GM12878 (cell line): ENCODE measurements at regions not wholly inside any gene's neighbourhood (a gene's known extent, or its start where the extent isn't known, plus 50 kb on each side); places are given as distances from the start of the nearest gene placed in this dataset.

Experiments
- ATAC-seq: fragments of 200-7000 bp; cut with Tn5 transposase; 3 replicates; pipeline ENCODE4 v1.9.1; 2020; ENCODE audit warnings: mild to moderate bottlenecking, moderate library complexity
- BruUV-seq: library from RNA; stranded (reverse); fragments of 400-500 nt; replicated peaks from 2 replicates; lab custom pipeline; 2021; lab: Mats Ljungman, UMichigan
- CTCF ChIA-PET: fragments of 300-600 bp; sonication (Branson Sonifier 250); formaldehyde crosslinking; extraction: SDS; loops from one replicate; lab custom pipeline; 2021; ENCODE audit warnings: inconsistent platforms; lab: Yijun Ruan, JAX
- POLR2A ChIA-PET: fragments of 350-600 bp; formaldehyde crosslinking; extraction: SDS; loops from one replicate; lab custom pipeline; 2021; ENCODE audit warnings: inconsistent platforms; lab: Charles Lee
- RAD21 ChIA-PET: fragments of 300-600 bp; sonication (Branson Sonifier 250); formaldehyde crosslinking; loops from one replicate; lab custom pipeline; 2023; ENCODE audit warnings: antibody characterized with exemption; ENCODE audit not compliant: unreplicated experiment; lab: Charles Lee
- SMC1A ChIA-PET: fragments of 300-600 bp; sonication (Branson Sonifier 250); formaldehyde crosslinking; loops from one replicate; lab custom pipeline; 2023; ENCODE audit not compliant: unreplicated experiment, uncharacterized antibody; lab: Charles Lee
- DNase-seq: peaks from one replicate; pipeline ENCODE4 v3.0.0-alpha.2; 2011; ENCODE audit warnings: low read depth, low spot score
- FAIRE-seq: peaks from 3 replicates; lab custom pipeline; 2011; peaks lifted over from hg19 to GRCh38; lab: Jason Lieb, UNC
- H2AFZ ChIP-seq: 2 replicates; pipeline ENCODE4 v1.6.0; 2011; ENCODE audit warnings: low read depth, low read length, control low read depth; ENCODE audit not compliant: control insufficient read depth
- H3K27ac ChIP-seq: 2 replicates; pipeline ENCODE4 v1.5.1; 2011; ENCODE audit warnings: control low read depth; ENCODE audit not compliant: control insufficient read depth, insufficient read depth
- H3K27me3 ChIP-seq, 2 experiments: replicated peaks in 1 of 2; 2 replicates each; pipeline versions ENCODE4 v1.6.0 to v1.6.1; 2011; ENCODE audit warnings: low read length in 1 of 2; ENCODE audit not compliant: control insufficient read depth in 2 of 2, insufficient read depth in 2 of 2
- H3K36me3 ChIP-seq, 2 experiments: 2 replicates each; pipeline ENCODE4 v1.5.1; 2011; ENCODE audit warnings: low read length in 1 of 2; ENCODE audit not compliant: control insufficient read depth in 2 of 2, insufficient read depth in 2 of 2
- H3K4me1 ChIP-seq: 2 replicates; pipeline ENCODE4 v1.6.1; 2011; ENCODE audit warnings: mild to moderate bottlenecking, low read length, moderate library complexity, mixed read lengths; ENCODE audit not compliant: control insufficient read depth, insufficient read depth
- H3K4me2 ChIP-seq: 2 replicates; pipeline ENCODE4 v1.6.0; 2011; ENCODE audit warnings: control low read depth; ENCODE audit not compliant: control insufficient read depth, insufficient read depth
- H3K4me3 ChIP-seq: fragments of 200-600 bp; sonication (generic); 2 replicates; pipeline ENCODE4 v1.5.1; 2016
- H3K79me2 ChIP-seq: 2 replicates; pipeline ENCODE4 v1.6.0; 2011; ENCODE audit warnings: low read length; ENCODE audit not compliant: control insufficient read depth, insufficient read depth
- H3K9ac ChIP-seq: 2 replicates; pipeline ENCODE4 v1.8.0; 2011; ENCODE audit warnings: low read length, control low read depth, mixed read lengths; ENCODE audit not compliant: control insufficient read depth, insufficient read depth
- H3K9me3 ChIP-seq: replicated peaks from 3 replicates; pipeline ENCODE4 v1.5.1; 2011; ENCODE audit warnings: mild to moderate bottlenecking, low read length; ENCODE audit not compliant: control insufficient read depth, insufficient read depth
- H4K20me1 ChIP-seq: 2 replicates; pipeline ENCODE4 v1.6.0; 2011; ENCODE audit not compliant: control insufficient read depth, insufficient read depth
- BCL11A ChIP-seq: IDR thresholded peaks from 2 replicates; pipeline ENCODE4 v1.6.1; 2011; ENCODE audit warnings: low read depth, low read length
- BHLHE40 ChIP-seq, 2 experiments: fragments of 450-650 bp in 1 of 2; IDR thresholded peaks; 2 replicates each; pipeline ENCODE4 v1.6.1; 2011 to 2017; ENCODE audit warnings: low read depth in 2 of 2, borderline replicate concordance in 1 of 2, improper control_type of control experiment in 1 of 2, low read length in 1 of 2, mild to moderate bottlenecking in 1 of 2
- CBX3 ChIP-seq: fragments of 200-600 bp; sonication (generic); IDR thresholded peaks from 2 replicates; pipeline ENCODE4 v1.6.1; 2016; ENCODE audit warnings: low read depth, borderline replicate concordance
- CEBPB ChIP-seq, 2 experiments: fragments of 150-350 bp in 1 of 2; IDR thresholded peaks; 2 replicates each; pipeline ENCODE4 v1.6.1; 2012 to 2014; ENCODE audit warnings: low read depth in 2 of 2, low read length in 2 of 2, borderline replicate concordance in 1 of 2, inconsistent platforms in 1 of 2
- CREM ChIP-seq: IDR thresholded peaks from 2 replicates; pipeline ENCODE4 v1.6.1; 2014; ENCODE audit warnings: antibody characterized with exemption, low read depth
- ESRRA ChIP-seq: IDR thresholded peaks from 2 replicates; pipeline ENCODE4 v1.6.1; 2012; ENCODE audit warnings: mild to moderate bottlenecking, low read length, improper control_type of control experiment
- FOXM1 ChIP-seq: IDR thresholded peaks from 2 replicates; pipeline ENCODE4 v1.6.1; 2012; ENCODE audit warnings: low read depth, mild to moderate bottlenecking, inconsistent platforms, low read length, moderate library complexity
- GATAD2B ChIP-seq: fragments of 450-650 bp; conservative IDR thresholded peaks from 2 replicates; pipeline ENCODE4 v1.6.1; 2017; ENCODE audit warnings: low read depth, mild to moderate bottlenecking, moderate library complexity
- IKZF1 ChIP-seq: fragments of 450-650 bp; conservative IDR thresholded peaks from 2 replicates; pipeline ENCODE4 v1.6.1; 2017; ENCODE audit warnings: antibody characterized with exemption, mild to moderate bottlenecking
- JUNB ChIP-seq: IDR thresholded peaks from 2 replicates; pipeline ENCODE4 v1.6.1; 2016; ENCODE audit warnings: antibody characterized with exemption, mild to moderate bottlenecking
- KLF5 ChIP-seq: fragments of 450-650 bp; IDR thresholded peaks from 2 replicates; pipeline ENCODE4 v1.6.1; 2014; ENCODE audit warnings: mild to moderate bottlenecking; ENCODE audit not compliant: partially characterized antibody
- NFYB ChIP-seq: IDR thresholded peaks from 2 replicates; pipeline ENCODE4 v1.6.1; 2011; ENCODE audit warnings: low read depth, mild to moderate bottlenecking, low read length, improper control_type of control experiment, moderate library complexity; ENCODE audit not compliant: insufficient read depth
- NR2C1 ChIP-seq: fragments of 450-650 bp; IDR thresholded peaks from 2 replicates; pipeline ENCODE4 v1.6.1; 2017; ENCODE audit warnings: antibody characterized with exemption, mild to moderate bottlenecking, moderate library complexity
- PAX5 ChIP-seq: IDR thresholded peaks from 2 replicates; pipeline ENCODE4 v1.6.1; 2011; ENCODE audit warnings: low read depth, low read length, borderline replicate concordance
- PAX8 ChIP-seq: fragments of 450-650 bp; IDR thresholded peaks from 2 replicates; pipeline ENCODE4 v1.6.1; 2017; ENCODE audit warnings: mild to moderate bottlenecking, moderate library complexity
- RAD21 ChIP-seq: IDR thresholded peaks from 2 replicates; pipeline ENCODE4 v1.6.1; 2011; ENCODE audit warnings: mild to moderate bottlenecking, low read depth, low read length, moderate library complexity; ENCODE audit not compliant: insufficient read depth
- RB1 ChIP-seq: fragments of 450-650 bp; formaldehyde crosslinking; IDR thresholded peaks from 2 replicates; pipeline ENCODE4 v1.6.1; 2017; ENCODE audit warnings: mild to moderate bottlenecking, borderline replicate concordance
- RCOR1 ChIP-seq: conservative IDR thresholded peaks from 2 replicates; pipeline ENCODE4 v1.6.1; 2012; ENCODE audit warnings: low read depth, low read length, improper control_type of control experiment
- SPI1 ChIP-seq: IDR thresholded peaks from 2 replicates; pipeline ENCODE4 v1.6.1; 2011; ENCODE audit warnings: low read depth, mild to moderate bottlenecking, low read length, moderate library complexity, borderline replicate concordance; ENCODE audit not compliant: insufficient read depth
- SRF ChIP-seq, 2 experiments: IDR thresholded peaks; 2 replicates each; pipeline ENCODE4 v1.6.1; 2011; ENCODE audit warnings: low read depth in 2 of 2, low read length in 2 of 2, mild to moderate bottlenecking in 1 of 2, moderate library complexity in 1 of 2
- WGBS: methylation state at CpG from one replicate; pipeline ENCODE4 v1.1.6; 2016; ENCODE audit warnings: low lambda C conversion rate; ENCODE audit not compliant: insufficient replicate concordance, insufficient coverage; ENCODE audit errors: missing lambda C conversion rate; 5-methylcytosine and 5-hydroxymethylcytosine counted together
- in situ Hi-C: fragments of 300-500 bp; cut with MboI; formaldehyde crosslinking; loops from 9 replicates; pipeline ENCODE4 v1.14.3; 2018; ENCODE audit warnings: mixed read lengths
- intact Hi-C: fragments of 100-400 bp; cut with micrococcal nuclease; formaldehyde crosslinking; loops from one replicate; pipeline ENCODE4 v1.14.2; 2022; ENCODE audit not compliant: unreplicated experiment
- TF ChIP-seq, protein P1 (sequence below), 3 experiments: IDR thresholded peaks in 2 of 3; conservative IDR thresholded peaks in 1 of 3; 2 replicates each; pipeline ENCODE4 v1.5.1; 2011; ENCODE audit warnings: low read depth in 3 of 3, low read length in 3 of 3, mild to moderate bottlenecking in 3 of 3, control low read depth in 2 of 3, moderate library complexity in 2 of 3, inconsistent platforms in 1 of 3, mixed read lengths in 1 of 3; ENCODE audit not compliant: control insufficient read depth in 2 of 3, insufficient read depth in 1 of 3; ENCODE audit errors: extremely low read depth in 1 of 3
- TF ChIP-seq, protein P2 (sequence below): fragments of 150-350 bp; IDR thresholded peaks from 2 replicates; pipeline ENCODE4 v1.6.1; 2014; ENCODE audit warnings: mild to moderate bottlenecking, low read depth, low read length

DNA sequence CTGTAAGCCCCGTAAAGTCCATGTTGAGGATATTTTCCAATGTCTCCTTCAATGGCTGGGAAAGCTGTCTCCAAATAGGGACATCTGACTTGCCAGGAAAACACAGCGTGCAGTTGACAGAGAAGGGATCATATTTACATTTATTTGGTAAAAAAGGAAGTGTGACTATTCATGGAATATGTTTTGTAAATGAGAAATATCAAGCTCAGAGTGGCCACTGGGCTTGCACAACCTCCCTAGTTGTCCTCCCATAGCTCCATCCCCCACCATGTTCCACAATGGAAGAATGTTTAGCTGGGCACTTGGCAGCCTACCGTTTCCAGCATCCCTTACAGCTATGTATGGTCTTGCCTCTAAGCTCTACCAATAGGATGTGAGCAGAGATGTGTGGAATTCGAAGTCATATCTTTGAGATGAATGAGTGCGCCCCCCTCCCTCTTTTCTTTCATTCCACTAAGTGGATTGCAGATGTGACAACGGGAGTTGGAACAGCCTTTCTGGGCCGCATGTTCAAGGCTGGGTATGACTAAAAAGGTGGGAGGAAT lies 306.6 kb upstream of the ZMIZ1 start (continued):
- no peak for TF ChIP-seq ESRRA
- no peak for TF ChIP-seq RAD21
- no peak for TF ChIP-seq BCL11A
- no peak for TF ChIP-seq GATAD2B
- TF ChIP-seq FOXM1, result no peak

DNA sequence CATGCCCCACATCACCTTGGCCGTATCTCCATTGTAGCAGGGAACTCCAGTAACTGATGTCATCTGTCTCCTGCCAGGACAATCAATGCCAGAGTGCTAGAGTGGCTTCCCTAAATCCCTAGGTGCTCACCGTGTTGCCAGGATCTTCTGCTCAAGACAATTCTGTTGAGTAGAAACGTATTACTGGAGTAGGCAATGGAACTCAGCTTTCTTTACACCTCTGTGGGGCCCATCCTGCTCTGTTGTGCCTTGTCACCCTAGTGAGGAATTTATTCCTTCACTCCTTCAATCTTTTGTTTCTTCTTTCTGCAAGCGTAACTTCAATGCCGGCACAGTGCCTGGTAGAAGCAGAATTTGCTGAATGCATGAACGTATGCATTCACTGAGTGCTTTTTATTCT lies 305.5 kb upstream of the ZMIZ1 start:
- DNase-seq (no peak), ATAC-seq (no peak), FAIRE-seq (no peak)
- no peaks in the 10 kb centered on the region for H3K36me3 ChIP-seq
- H3K4me1 ChIP-seq, result peaks cover 10% of the 10 kb centered on the region
- ChIA-PET POLR2A (no interaction called here), CTCF (no interaction called here), SMC1A (no interaction called here), RAD21 (no interaction called here)
- 37% methylated on average over 6 of the region's 6 CpGs for WGBS
- H2AFZ ChIP-seq, result no peak overlapping the region
- no peaks in the 10 kb centered on the region for H4K20me1 ChIP-seq
- no peak overlapping the region for H3K9ac ChIP-seq
- H3K79me2 ChIP-seq, result no peaks in the 10 kb centered on the region
- no peaks in the 10 kb centered on the region for H3K9me3 ChIP-seq
- H3K27ac ChIP-seq, result no peak overlapping the region
- in situ Hi-C loops (no loop called here), intact Hi-C loops (no loop called here)
- no peak overlapping the region for H3K4me3 ChIP-seq
- TF ChIP-seq BHLHE40 (IDR thresholded peaks at IDR 0.05; ENCODE audit: borderline replicate concordance in 1 of 2, low read depth in 2 of 2, low read length in 1 of 2), result no peak
- no peak for TF ChIP-seq PAX5
- TF ChIP-seq, protein P1, sequence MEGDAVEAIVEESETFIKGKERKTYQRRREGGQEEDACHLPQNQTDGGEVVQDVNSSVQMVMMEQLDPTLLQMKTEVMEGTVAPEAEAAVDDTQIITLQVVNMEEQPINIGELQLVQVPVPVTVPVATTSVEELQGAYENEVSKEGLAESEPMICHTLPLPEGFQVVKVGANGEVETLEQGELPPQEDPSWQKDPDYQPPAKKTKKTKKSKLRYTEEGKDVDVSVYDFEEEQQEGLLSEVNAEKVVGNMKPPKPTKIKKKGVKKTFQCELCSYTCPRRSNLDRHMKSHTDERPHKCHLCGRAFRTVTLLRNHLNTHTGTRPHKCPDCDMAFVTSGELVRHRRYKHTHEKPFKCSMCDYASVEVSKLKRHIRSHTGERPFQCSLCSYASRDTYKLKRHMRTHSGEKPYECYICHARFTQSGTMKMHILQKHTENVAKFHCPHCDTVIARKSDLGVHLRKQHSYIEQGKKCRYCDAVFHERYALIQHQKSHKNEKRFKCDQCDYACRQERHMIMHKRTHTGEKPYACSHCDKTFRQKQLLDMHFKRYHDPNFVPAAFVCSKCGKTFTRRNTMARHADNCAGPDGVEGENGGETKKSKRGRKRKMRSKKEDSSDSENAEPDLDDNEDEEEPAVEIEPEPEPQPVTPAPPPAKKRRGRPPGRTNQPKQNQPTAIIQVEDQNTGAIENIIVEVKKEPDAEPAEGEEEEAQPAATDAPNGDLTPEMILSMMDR (IDR thresholded peaks at IDR 0.05 in 2 of 3, conservative IDR thresholded peaks at IDR 0.05 in 1 of 3; ENCODE audit: control insufficient read depth in 2 of 3, extremely low read depth in 1 of 3, insufficient read depth in 1 of 3, low read depth in 3 of 3, low read length in 3 of 3), result no peak
- no peak for TF ChIP-seq PAX8
- no peak for TF ChIP-seq CEBPB (IDR thresholded peaks at IDR 0.05; ENCODE audit: borderline replicate concordance in 1 of 2, low read depth in 2 of 2, low read length in 2 of 2)
- TF ChIP-seq RB1, result no peak
- TF ChIP-seq CBX3, result no peak
- TF ChIP-seq, protein P2, sequence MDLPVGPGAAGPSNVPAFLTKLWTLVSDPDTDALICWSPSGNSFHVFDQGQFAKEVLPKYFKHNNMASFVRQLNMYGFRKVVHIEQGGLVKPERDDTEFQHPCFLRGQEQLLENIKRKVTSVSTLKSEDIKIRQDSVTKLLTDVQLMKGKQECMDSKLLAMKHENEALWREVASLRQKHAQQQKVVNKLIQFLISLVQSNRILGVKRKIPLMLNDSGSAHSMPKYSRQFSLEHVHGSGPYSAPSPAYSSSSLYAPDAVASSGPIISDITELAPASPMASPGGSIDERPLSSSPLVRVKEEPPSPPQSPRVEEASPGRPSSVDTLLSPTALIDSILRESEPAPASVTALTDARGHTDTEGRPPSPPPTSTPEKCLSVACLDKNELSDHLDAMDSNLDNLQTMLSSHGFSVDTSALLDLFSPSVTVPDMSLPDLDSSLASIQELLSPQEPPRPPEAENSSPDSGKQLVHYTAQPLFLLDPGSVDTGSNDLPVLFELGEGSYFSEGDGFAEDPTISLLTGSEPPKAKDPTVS, result no peak
- TF ChIP-seq NR2C1, result no peak
- TF ChIP-seq JUNB, result no peak
- TF ChIP-seq KLF5, result no peak
- no peak for TF ChIP-seq NFYB
- TF ChIP-seq IKZF1, result no peak
- no peak for TF ChIP-seq CREM
- no peak for TF ChIP-seq SPI1
- TF ChIP-seq RCOR1, result no peak
- no peak for TF ChIP-seq SRF (IDR thresholded peaks at IDR 0.05; ENCODE audit: low read depth in 2 of 2, low read length in 2 of 2)
- no TSS peak for BruUV-seq
- peaks cover 0 to 2% of the 10 kb centered on the region in 2 experiments; a peak in 2 of 4 replicates for H3K27me3 ChIP-seq
- no peak overlapping the region for H3K4me2 ChIP-seq
